Hepatocyte (in vitro differentiated cells): ENCODE measurements at regions not wholly inside any gene's neighbourhood (a gene's known extent, or its start where the extent isn't known, plus 50 kb on each side); places are given as distances from the start of the nearest gene placed in this dataset.

Experiments used
- EZH2 ChIP-seq: fragments of 200-600 bp; sonication (generic); IDR thresholded peaks from 2 replicates; pipeline ENCODE4 v1.6.1; 2016; ENCODE audit warnings: antibody characterized with exemption, mild to moderate bottlenecking, borderline replicate concordance
- EZH2phosphoT487 ChIP-seq: fragments of 200-600 bp; sonication (generic); IDR thresholded peaks from one replicate; pipeline ENCODE4 v1.6.1; 2018; ENCODE audit warnings: antibody characterized with exemption, mild to moderate bottlenecking, low read depth, moderate library complexity; ENCODE audit not compliant: unreplicated experiment, severe bottlenecking
- TF ChIP-seq, protein P1 (sequence below): fragments of 200-600 bp; sonication (generic); IDR thresholded peaks from 2 replicates; pipeline ENCODE4 v1.5.1; 2016; ENCODE audit warnings: antibody characterized with exemption, mild to moderate bottlenecking; ENCODE audit not compliant: poor library complexity

GRCh38 chr6:51024126-51024525 lies 205.5 kb downstream of the TFAP2B start:
- TF ChIP-seq, protein P1, sequence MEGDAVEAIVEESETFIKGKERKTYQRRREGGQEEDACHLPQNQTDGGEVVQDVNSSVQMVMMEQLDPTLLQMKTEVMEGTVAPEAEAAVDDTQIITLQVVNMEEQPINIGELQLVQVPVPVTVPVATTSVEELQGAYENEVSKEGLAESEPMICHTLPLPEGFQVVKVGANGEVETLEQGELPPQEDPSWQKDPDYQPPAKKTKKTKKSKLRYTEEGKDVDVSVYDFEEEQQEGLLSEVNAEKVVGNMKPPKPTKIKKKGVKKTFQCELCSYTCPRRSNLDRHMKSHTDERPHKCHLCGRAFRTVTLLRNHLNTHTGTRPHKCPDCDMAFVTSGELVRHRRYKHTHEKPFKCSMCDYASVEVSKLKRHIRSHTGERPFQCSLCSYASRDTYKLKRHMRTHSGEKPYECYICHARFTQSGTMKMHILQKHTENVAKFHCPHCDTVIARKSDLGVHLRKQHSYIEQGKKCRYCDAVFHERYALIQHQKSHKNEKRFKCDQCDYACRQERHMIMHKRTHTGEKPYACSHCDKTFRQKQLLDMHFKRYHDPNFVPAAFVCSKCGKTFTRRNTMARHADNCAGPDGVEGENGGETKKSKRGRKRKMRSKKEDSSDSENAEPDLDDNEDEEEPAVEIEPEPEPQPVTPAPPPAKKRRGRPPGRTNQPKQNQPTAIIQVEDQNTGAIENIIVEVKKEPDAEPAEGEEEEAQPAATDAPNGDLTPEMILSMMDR: no peak
- TF ChIP-seq EZH2: no peak
- TF ChIP-seq EZH2phosphoT487: no peak
